CD4-positive, CD25-positive, alpha-beta regulatory T cell (primary cell): ENCODE measurements at regions not wholly inside any gene's neighbourhood (a gene's known extent, or its start where the extent isn't known, plus 50 kb on each side); places are given as distances from the start of the nearest gene placed in this dataset.

Experiments
- ATAC-seq, 2 donors: fragments of 150-1000 bp; cut with Tn5 transposase; one replicate each; pipeline ENCODE4 v1.10.0; 2021; ENCODE audit warnings: low read depth in 2 of 2, moderate number of reproducible peaks in 2 of 2, moderate library complexity in 1 of 2
- DNase-seq, 3 donors: peaks; one replicate each; pipeline versions ENCODE4 v3.0.0 to v3.0.0-alpha.2; 2012 to 2022; ENCODE audit warnings: mixed read lengths in 1 of 3
- H3K27ac ChIP-seq: one replicate; pipeline ENCODE4 v1.7.0; 2013; ENCODE audit warnings: mild to moderate bottlenecking, low read length; ENCODE audit not compliant: insufficient read depth, poor library complexity, severe bottlenecking
- H3K27me3 ChIP-seq: one replicate; pipeline ENCODE4 v1.7.0; 2013; ENCODE audit warnings: low read length; ENCODE audit not compliant: control insufficient read depth, insufficient read depth
- H3K36me3 ChIP-seq: one replicate; pipeline ENCODE4 v1.7.0; 2013; ENCODE audit warnings: mild to moderate bottlenecking, low read length, moderate library complexity; ENCODE audit not compliant: control insufficient read depth, insufficient read depth
- H3K4me1 ChIP-seq: 2 replicates; pipeline ENCODE4 v1.7.0; 2013; ENCODE audit warnings: mild to moderate bottlenecking, low read length; ENCODE audit not compliant: insufficient read depth, control insufficient read depth, poor library complexity, severe bottlenecking
- H3K4me3 ChIP-seq: one replicate; pipeline ENCODE4 v1.7.0; 2013; ENCODE audit warnings: low read depth, mild to moderate bottlenecking, low read length, moderate library complexity
- H3K9me3 ChIP-seq, 2 experiments: 1 replicate in 1 of 2; 2 replicates in 1 of 2; pipeline ENCODE4 v1.7.0; 2013; ENCODE audit warnings: low read length in 2 of 2, mild to moderate bottlenecking in 1 of 2, moderate library complexity in 1 of 2; ENCODE audit not compliant: control insufficient read depth in 2 of 2
- H3K27ac Mint-ChIP-seq, 3 donors: one replicate each; pipeline ENCODE4 v1.8.0; 2020 to 2022; ENCODE audit warnings: mild to moderate bottlenecking in 3 of 3, mixed read lengths in 3 of 3, moderate library complexity in 2 of 3
- H3K27me3 Mint-ChIP-seq: one replicate; pipeline ENCODE4 v1.8.0; 2022; ENCODE audit warnings: mild to moderate bottlenecking, mixed read lengths
- H3K36me3 Mint-ChIP-seq: one replicate; pipeline ENCODE4 v1.8.0; 2020; ENCODE audit warnings: mixed read lengths
- H3K4me1 Mint-ChIP-seq, 4 donors: one replicate each; pipeline ENCODE4 v1.8.0; 2020 to 2022; ENCODE audit warnings: mixed read lengths in 4 of 4, mild to moderate bottlenecking in 1 of 4
- H3K4me3 Mint-ChIP-seq, 4 donors: one replicate each; pipeline ENCODE4 v1.8.0; 2020 to 2022; ENCODE audit warnings: mild to moderate bottlenecking in 4 of 4, mixed read lengths in 4 of 4, moderate library complexity in 3 of 4
- H3K9me3 Mint-ChIP-seq, 7 donors: one replicate each; pipeline ENCODE4 v1.8.0; 2020 to 2022; ENCODE audit warnings: mixed read lengths in 7 of 7, mild to moderate bottlenecking in 3 of 7, moderate library complexity in 2 of 7

DNA sequence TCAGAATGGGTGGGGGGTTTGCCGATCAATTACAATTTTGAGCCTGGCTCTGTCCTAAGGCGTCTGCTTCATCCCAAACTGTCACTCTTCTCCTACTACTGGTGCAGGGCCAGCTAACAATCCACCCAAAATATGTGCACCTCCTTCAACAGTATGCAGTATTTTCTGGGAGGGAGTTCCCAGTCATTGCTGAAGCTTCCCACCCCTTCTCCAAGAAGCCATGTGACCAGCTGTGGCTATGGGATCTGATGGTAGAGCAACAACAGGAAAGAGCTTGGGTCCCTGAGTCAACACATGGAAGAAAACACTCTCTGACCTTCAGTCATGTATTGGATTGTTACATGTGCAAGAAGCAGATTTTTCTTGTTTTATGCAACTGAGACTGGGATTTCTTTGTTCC lies 185.7 kb upstream of the GHITM start:
- Mint-ChIP-seq H3K27ac (no peak overlapping the region), H3K4me3 (no peak overlapping the region), H3K4me1 (no peaks in the 10 kb centered on the region), H3K9me3 (peaks cover 0 to 2% (median 0%) of the 10 kb centered on the region in 7 donors), H3K36me3 (no peaks in the 10 kb centered on the region), H3K27me3 (peaks cover 4% of the 10 kb centered on the region)
- H3K36me3 ChIP-seq = no peaks in the 10 kb centered on the region
- no peaks in the 10 kb centered on the region for H3K4me1 ChIP-seq
- no peaks in the 10 kb centered on the region for H3K27me3 ChIP-seq
- no peaks in the 10 kb centered on the region for H3K9me3 ChIP-seq
- no peak overlapping the region for H3K27ac ChIP-seq
- ATAC-seq (no peak), DNase-seq (no peak)
- no peak overlapping the region for H3K4me3 ChIP-seq

GRCh38 chr10:83954193-83954799 lies 185.0 kb upstream of the GHITM start:
- ATAC-seq (no peak), DNase-seq (no peak)
- no peaks in the 10 kb centered on the region for H3K36me3 Mint-ChIP-seq
- Histone ChIP-seq H3K4me1 (no peaks in the 10 kb centered on the region), H3K36me3 (no peaks in the 10 kb centered on the region), H3K27ac (no peak overlapping the region), H3K4me3 (no peak overlapping the region), H3K9me3 (no peaks in the 10 kb centered on the region), H3K27me3 (no peaks in the 10 kb centered on the region)
- peaks cover 4% of the 10 kb centered on the region for H3K27me3 Mint-ChIP-seq
- H3K27ac Mint-ChIP-seq = no peak overlapping the region
- H3K4me1 Mint-ChIP-seq = no peaks in the 10 kb centered on the region
- no peak overlapping the region for H3K4me3 Mint-ChIP-seq
- H3K9me3 Mint-ChIP-seq = no peaks in the 10 kb centered on the region

DNA sequence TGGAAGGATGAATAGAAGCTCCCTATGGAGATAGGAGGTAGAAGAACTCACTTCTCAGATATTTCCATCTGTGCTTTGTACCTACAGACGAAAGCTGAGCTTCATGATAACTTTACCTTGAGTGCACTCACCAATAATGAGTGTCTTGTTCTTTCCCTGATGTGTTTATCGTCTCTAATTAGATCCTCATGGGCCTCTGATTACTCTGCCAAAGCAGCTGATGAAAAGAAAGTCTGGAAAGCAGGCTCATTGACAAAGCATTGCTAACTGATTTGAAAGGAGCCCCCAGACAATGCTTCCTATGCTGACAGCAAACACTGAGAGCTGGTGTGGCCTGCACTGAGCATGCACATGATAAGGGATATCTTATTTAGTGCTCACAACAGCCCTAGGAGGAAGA lies 183.9 kb upstream of the GHITM start:
- H3K27me3 Mint-ChIP-seq = peaks cover 4% of the 10 kb centered on the region

DNA sequence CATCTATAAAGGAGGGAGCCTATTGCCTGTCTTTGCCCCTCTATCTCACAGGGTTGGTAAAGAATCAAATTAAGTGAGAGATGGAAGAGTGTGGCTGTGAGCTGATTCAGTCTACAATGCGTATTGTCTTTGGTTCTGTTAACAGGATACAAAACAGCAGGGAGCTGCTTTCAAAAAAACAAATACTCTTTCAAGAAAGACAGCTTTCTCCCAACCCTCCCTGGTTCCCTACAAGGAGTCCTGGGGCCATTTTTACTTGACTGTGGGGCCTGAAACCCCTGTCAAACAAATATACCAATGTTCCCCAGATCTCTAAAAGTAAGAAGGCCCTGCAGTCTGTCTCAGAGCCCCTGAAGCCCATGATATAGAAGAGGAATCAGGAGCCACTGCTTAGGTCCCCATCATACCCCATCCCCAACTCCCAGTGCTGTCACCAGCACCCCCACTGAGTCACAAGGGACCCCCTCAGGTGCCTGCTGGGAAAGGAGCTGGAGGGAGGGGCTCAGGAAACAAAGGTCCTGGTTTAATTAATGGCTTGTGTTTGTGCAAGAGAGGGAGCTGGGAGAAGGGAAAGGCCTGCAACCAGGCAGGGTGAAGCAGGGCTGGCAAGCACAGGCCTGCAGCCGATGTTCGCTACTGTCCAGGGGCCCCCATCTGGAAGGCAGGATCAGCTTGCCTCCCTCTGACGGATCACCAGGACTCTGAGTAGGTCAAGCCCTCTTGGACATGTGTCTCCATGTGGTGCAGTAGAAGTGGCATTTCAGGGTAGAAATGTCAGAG lies 182.0 kb upstream of the GHITM start:
- H3K27me3 Mint-ChIP-seq = peaks cover 4% of the 10 kb centered on the region
- Histone ChIP-seq H3K4me1 (no peaks in the 10 kb centered on the region), H3K36me3 (no peaks in the 10 kb centered on the region), H3K27me3 (no peaks in the 10 kb centered on the region), H3K27ac (no peak overlapping the region), H3K9me3 (no peaks in the 10 kb centered on the region), H3K4me3 (no peak overlapping the region)
- H3K27ac Mint-ChIP-seq = no peak overlapping the region
- H3K9me3 Mint-ChIP-seq = no peaks in the 10 kb centered on the region
- no peak overlapping the region for H3K4me3 Mint-ChIP-seq
- DNase-seq = no peak
- H3K4me1 Mint-ChIP-seq = no peaks in the 10 kb centered on the region
- ATAC-seq = no peak
- H3K36me3 Mint-ChIP-seq = no peaks in the 10 kb centered on the region

More for the DNA sequence above, 183.9 kb upstream of the GHITM start:
- DNase-seq = no peak
- H3K27me3 ChIP-seq = no peaks in the 10 kb centered on the region
- no peaks in the 10 kb centered on the region for H3K9me3 ChIP-seq
- no peak overlapping the region for H3K4me3 Mint-ChIP-seq
- H3K36me3 ChIP-seq = no peaks in the 10 kb centered on the region
- no peaks in the 10 kb centered on the region for H3K4me1 Mint-ChIP-seq
- no peaks in the 10 kb centered on the region for H3K9me3 Mint-ChIP-seq
- H3K4me3 ChIP-seq = no peak overlapping the region
- H3K27ac Mint-ChIP-seq = no peak overlapping the region
- H3K27ac ChIP-seq = no peak overlapping the region
- H3K4me1 ChIP-seq = no peaks in the 10 kb centered on the region
- ATAC-seq = no peak
- H3K36me3 Mint-ChIP-seq = no peaks in the 10 kb centered on the region

DNA sequence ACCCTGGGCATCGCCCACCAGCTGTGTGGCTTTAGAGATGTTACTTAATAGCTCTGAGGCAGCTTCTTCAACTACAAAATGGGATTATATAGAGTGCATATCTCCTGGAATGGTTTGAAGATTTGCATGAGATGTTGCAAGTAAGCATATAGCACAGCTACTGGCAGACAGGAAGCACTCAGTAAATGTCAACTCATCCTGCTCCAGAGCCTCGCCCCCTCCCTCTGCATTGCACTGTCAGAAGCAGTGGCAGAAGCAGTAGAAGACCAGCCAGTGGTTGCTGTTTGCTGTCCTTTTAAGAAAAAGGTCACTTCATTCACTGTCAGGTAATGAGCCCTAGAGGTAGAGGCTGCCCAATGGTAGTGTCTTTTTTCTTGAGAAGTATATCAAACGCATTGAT lies 180.0 kb upstream of the GHITM start:
- no peak overlapping the region for H3K27ac ChIP-seq
- no peaks in the 10 kb centered on the region for H3K27me3 ChIP-seq
- Mint-ChIP-seq H3K9me3 (peaks cover 0 to 2% (median 0%) of the 10 kb centered on the region in 7 donors), H3K4me1 (no peaks in the 10 kb centered on the region), H3K4me3 (no peak overlapping the region), H3K27ac (no peak overlapping the region), H3K36me3 (no peaks in the 10 kb centered on the region), H3K27me3 (peaks cover 7% of the 10 kb centered on the region)
- H3K36me3 ChIP-seq = no peaks in the 10 kb centered on the region
- DNase-seq (no peak), ATAC-seq (no peak)
- H3K4me3 ChIP-seq = no peak overlapping the region
- H3K4me1 ChIP-seq = no peaks in the 10 kb centered on the region
- no peaks in the 10 kb centered on the region for H3K9me3 ChIP-seq

- Histone ChIP-seq H3K36me3 (no peaks in the 10 kb centered on the region), H3K27ac (no peak overlapping the region), H3K4me1 (no peaks in the 10 kb centered on the region), H3K4me3 (no peak overlapping the region), H3K27me3 (no peaks in the 10 kb centered on the region), H3K9me3 (no peaks in the 10 kb centered on the region)
- no peak overlapping the region for H3K4me3 Mint-ChIP-seq
- H3K27me3 Mint-ChIP-seq = peaks cover 7% of the 10 kb centered on the region
- H3K36me3 Mint-ChIP-seq = no peaks in the 10 kb centered on the region
- no peak overlapping the region for H3K27ac Mint-ChIP-seq
- no peaks in the 10 kb centered on the region for H3K4me1 Mint-ChIP-seq
- ATAC-seq = no peak
- DNase-seq = no peak
- peaks cover 0 to 2% (median 0%) of the 10 kb centered on the region in 7 donors for H3K9me3 Mint-ChIP-seq
These were observed 179.2 kb upstream of the GHITM start for GRCh38 chr10:83960125-83960524.

GRCh38 chr10:83961620-83962019 lies 177.7 kb upstream of the GHITM start:
- H3K4me3 Mint-ChIP-seq = no peak overlapping the region
- H3K36me3 Mint-ChIP-seq = no peaks in the 10 kb centered on the region
- H3K9me3 ChIP-seq = no peaks in the 10 kb centered on the region

GRCh38 chr10:83963446-83963845 lies 175.9 kb upstream of the GHITM start:
- H3K9me3 Mint-ChIP-seq = peaks cover 0 to 2% (median 0%) of the 10 kb centered on the region in 7 donors
- H3K36me3 Mint-ChIP-seq = no peaks in the 10 kb centered on the region
- Histone ChIP-seq H3K36me3 (no peaks in the 10 kb centered on the region), H3K27ac (no peak overlapping the region), H3K4me1 (no peaks in the 10 kb centered on the region), H3K4me3 (no peak overlapping the region), H3K9me3 (no peaks in the 10 kb centered on the region), H3K27me3 (no peaks in the 10 kb centered on the region)
- H3K27ac Mint-ChIP-seq = no peak overlapping the region
- no peak for DNase-seq
- ATAC-seq = no peak
- peaks cover 7% of the 10 kb centered on the region for H3K27me3 Mint-ChIP-seq
- no peak overlapping the region for H3K4me3 Mint-ChIP-seq
- H3K4me1 Mint-ChIP-seq = no peaks in the 10 kb centered on the region

More at GRCh38 chr10:83961620-83962019, 177.7 kb upstream of the GHITM start:
- ATAC-seq (no peak), DNase-seq (no peak)
- Histone ChIP-seq H3K27ac (no peak overlapping the region), H3K27me3 (no peaks in the 10 kb centered on the region), H3K36me3 (no peaks in the 10 kb centered on the region), H3K4me1 (no peaks in the 10 kb centered on the region), H3K4me3 (no peak overlapping the region)
- peaks cover 7% of the 10 kb centered on the region for H3K27me3 Mint-ChIP-seq
- peaks cover 0 to 2% (median 0%) of the 10 kb centered on the region in 7 donors for H3K9me3 Mint-ChIP-seq
- no peak overlapping the region for H3K27ac Mint-ChIP-seq
- no peaks in the 10 kb centered on the region for H3K4me1 Mint-ChIP-seq
